ENCODE measurements at regions not wholly inside any gene's neighbourhood (a gene's known extent, or its start where the extent isn't known, plus 50 kb on each side); places are given as distances from the start of the nearest gene placed in this dataset.

GRCh38 chr10:130573446-130573845 lies 437.3 kb downstream of the GLRX3 start:
- Histone ChIP-seq H3K4me2 (ENCODE audit: insufficient read depth, insufficient read length, low read length) (no peak overlapping the region), H3K9me3 (ENCODE audit: control insufficient read depth, low read depth, low read length) (no peaks in the 10 kb centered on the region), H3K23me2 (ENCODE audit: insufficient read length, low read depth, low read length, poor library complexity, severe bottlenecking) (no peaks in the 10 kb centered on the region), H3T11ph (ENCODE audit: low read length) (no peak overlapping the region), H4K91ac (ENCODE audit: insufficient read length, low read depth, low read length) (no peak overlapping the region), H3K79me2 (ENCODE audit: insufficient read depth, low read length) (no peaks in the 10 kb centered on the region), H3K27me3 (ENCODE audit: insufficient read depth, low read length) (no peaks in the 10 kb centered on the region), H2BK15ac (ENCODE audit: low read depth, low read length) (no peak overlapping the region), H3K14ac (ENCODE audit: insufficient read depth, low read length) (peak overlapping the region; percentile 73; the same call in 1 of the 2 replicates), H4K20me1 (ENCODE audit: control insufficient read depth, insufficient read depth, insufficient read length) (no peaks in the 10 kb centered on the region), H3K56ac (ENCODE audit: insufficient read length, low read depth, low read length) (no peak overlapping the region), H3K9ac (ENCODE audit: extremely low read depth, insufficient read length, low read length) (no peak overlapping the region), H3K27ac (ENCODE audit: insufficient read length, low read depth, low read length) (no peak overlapping the region), H2BK120ac (ENCODE audit: low read depth, low read length, poor library complexity, severe bottlenecking) (no peak overlapping the region), H2BK5ac (ENCODE audit: insufficient read length, low read length) (no peak overlapping the region), H3K79me1 (ENCODE audit: insufficient read depth, low read depth, low read length, poor library complexity, severe bottlenecking) (no peaks in the 10 kb centered on the region), H3K18ac (ENCODE audit: insufficient read length, low read depth, low read length) (no peak overlapping the region), H3K4me1 (ENCODE audit: insufficient read depth, low read length) (no peaks in the 10 kb centered on the region), H3K23ac (ENCODE audit: insufficient read length, low read depth, low read length) (no peak overlapping the region), H2AK5ac (ENCODE audit: insufficient read length, low read length) (no peak overlapping the region), H3K4ac (ENCODE audit: low read depth, low read length) (no peak overlapping the region), H4K8ac (replicated peaks; ENCODE audit: insufficient read length, low read depth, low read length) (no peak overlapping the region), H2BK20ac (ENCODE audit: low read depth, low read length, poor library complexity, severe bottlenecking) (no peak overlapping the region), H2AFZ (ENCODE audit: low read length) (no peak overlapping the region), H2BK12ac (ENCODE audit: insufficient read length, low read depth, low read length) (no peak overlapping the region), H4K5ac (ENCODE audit: insufficient read length, low read depth, low read length) (no peak overlapping the region)
- no peaks in the 10 kb centered on the region for H3K4me1 Mint-ChIP-seq
- peak; percentile 8 for DNase-seq
- H3K27ac Mint-ChIP-seq, result no peak overlapping the region
- H3K9me3 Mint-ChIP-seq, result no peaks in the 10 kb centered on the region
- no peak overlapping the region for H3K4me3 Mint-ChIP-seq
- peaks cover 0 to under 1% (median 0%) of the 10 kb centered on the region in 3 experiments; a peak in 2 of 7 replicates for H3K36me3 Mint-ChIP-seq (ENCODE audit: insufficient read depth in 1 of 3, low read depth in 3 of 3)
- peaks cover 13% of the 10 kb centered on the region for H3K27me3 Mint-ChIP-seq (ENCODE audit: low read depth)
- no CpG with 5 or more reads among the region's 6 CpGs for WGBS (ENCODE audit: extremely low coverage, insufficient read length, low lambda C conversion rate)
- no peak for TF ChIP-seq CTCF (conservative IDR thresholded peaks at IDR 0.05)

Data from H9 (cell line).